RWPE2 (cell line): ENCODE measurements at regions not wholly inside any gene's neighbourhood (a gene's known extent, or its start where the extent isn't known, plus 50 kb on each side); places are given as distances from the start of the nearest gene placed in this dataset.
"Not testable (repeated sequence)": the region's sequence is repeated elsewhere in the genome, so short reads cannot be mapped to it uniquely, and the experiment has no call there.

Experiments used
- ATAC-seq: fragments of 200-7000 bp; cut with Tn5 transposase; 3 replicates; pipeline ENCODE4 v1.9.1; 2021; ENCODE audit warnings: low read depth
- DNase-seq: peaks from one replicate; pipeline ENCODE4 v3.0.0-alpha.2; 2020; ENCODE audit warnings: low spot score
- H3K27ac ChIP-seq: fragments of 450-650 bp; 2 replicates; pipeline ENCODE4 v1.5.1; 2017; ENCODE audit warnings: mild to moderate bottlenecking; ENCODE audit not compliant: poor library complexity, severe bottlenecking
- H3K27me3 ChIP-seq: fragments of 250-450 bp; sonication (Bioruptor Pico); 2 replicates; pipeline ENCODE4 v1.5.1; 2021; ENCODE audit warnings: mild to moderate bottlenecking, moderate library complexity; ENCODE audit not compliant: insufficient read depth, poor library complexity, severe bottlenecking
- H3K36me3 ChIP-seq: fragments of 250-450 bp; sonication (Bioruptor Pico); 2 replicates; pipeline ENCODE4 v1.5.1; 2020; ENCODE audit warnings: low read depth, mild to moderate bottlenecking, moderate library complexity
- H3K4me1 ChIP-seq: fragments of 250-450 bp; sonication (Bioruptor Pico); 2 replicates; pipeline ENCODE4 v1.5.1; 2021; ENCODE audit warnings: mild to moderate bottlenecking, moderate library complexity; ENCODE audit not compliant: insufficient read depth, poor library complexity, severe bottlenecking
- H3K4me3 ChIP-seq: fragments of 250-450 bp; sonication (Bioruptor Pico); 2 replicates; pipeline ENCODE4 v1.5.1; 2021; ENCODE audit warnings: mild to moderate bottlenecking, moderate library complexity; ENCODE audit not compliant: severe bottlenecking
- H3K9me3 ChIP-seq: fragments of 250-450 bp; sonication (Bioruptor Pico); 2 replicates; pipeline ENCODE4 v1.5.1; 2021; ENCODE audit warnings: mild to moderate bottlenecking, moderate library complexity; ENCODE audit not compliant: severe bottlenecking
- CTCF ChIP-seq: fragments of 450-650 bp; IDR thresholded peaks from one replicate; pipeline ENCODE4 v1.5.1; 2017; ENCODE audit warnings: mild to moderate bottlenecking, moderate library complexity; ENCODE audit not compliant: poor library complexity, severe bottlenecking

DNA sequence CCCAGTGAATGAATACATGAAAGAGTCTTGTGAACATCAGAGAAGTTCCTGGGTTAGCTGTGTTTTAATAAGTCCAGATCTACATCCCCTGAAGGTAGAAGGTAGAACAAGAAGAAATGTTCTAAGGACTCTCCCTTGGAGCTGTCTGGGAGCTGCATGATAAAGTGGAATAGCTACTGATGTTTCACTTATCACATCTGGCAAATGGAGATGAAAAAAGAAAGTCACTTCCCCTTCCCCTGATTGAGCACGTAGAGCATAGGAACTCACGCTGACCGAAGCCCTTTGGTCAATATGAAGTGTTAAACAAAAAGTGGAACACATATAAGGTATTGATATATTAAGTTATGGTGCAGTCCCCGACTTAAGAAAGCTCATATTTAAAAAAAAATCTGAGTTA is 53.2 kb upstream of the PARP1 start:
- Histone ChIP-seq H3K36me3 (no peaks in the 10 kb centered on the region), H3K9me3 (no peaks in the 10 kb centered on the region), H3K27me3 (no peaks in the 10 kb centered on the region), H3K4me3 (no peak overlapping the region), H3K4me1 (no peaks in the 10 kb centered on the region), H3K27ac (no peak overlapping the region)
- no peak for TF ChIP-seq CTCF
- DNase-seq (no peak), ATAC-seq (no peak)

- no peak overlapping the region for H3K27ac ChIP-seq
- H3K27me3 ChIP-seq, result no peaks in the 10 kb centered on the region
- DNase-seq (no peak), ATAC-seq (no peak)
- H3K9me3 ChIP-seq, result no peaks in the 10 kb centered on the region
- H3K36me3 ChIP-seq, result no peaks in the 10 kb centered on the region
- no peaks in the 10 kb centered on the region for H3K4me1 ChIP-seq
- no peak for TF ChIP-seq CTCF
- no peak overlapping the region for H3K4me3 ChIP-seq
Measured at GRCh38 chr1:226463925-226464586, 56.2 kb upstream of the PARP1 start.

DNA sequence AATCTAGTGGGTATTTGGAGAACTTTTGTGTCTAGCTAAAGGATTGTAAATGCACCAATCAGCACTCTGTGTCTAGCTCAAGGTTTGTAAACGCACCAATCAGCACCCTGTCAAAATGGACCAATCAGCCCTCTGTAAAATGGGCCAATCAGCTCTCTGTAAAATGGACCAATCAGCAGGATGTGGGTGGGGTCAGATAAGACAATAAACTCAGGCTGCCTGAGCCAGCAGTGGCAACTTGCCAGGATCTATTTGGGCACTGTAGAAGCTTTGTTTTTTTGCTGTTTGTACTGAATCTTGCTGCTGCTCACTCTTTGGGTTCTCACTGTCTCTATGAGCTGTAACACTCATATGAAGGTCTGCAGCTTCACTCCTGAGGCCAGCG is 56.7 kb upstream of the PARP1 start:
- not testable (repeated sequence) for H3K27ac ChIP-seq, H3K27me3 ChIP-seq, H3K9me3 ChIP-seq, DNase-seq, H3K36me3 ChIP-seq, H3K4me3 ChIP-seq, H3K4me1 ChIP-seq, ATAC-seq

DNA sequence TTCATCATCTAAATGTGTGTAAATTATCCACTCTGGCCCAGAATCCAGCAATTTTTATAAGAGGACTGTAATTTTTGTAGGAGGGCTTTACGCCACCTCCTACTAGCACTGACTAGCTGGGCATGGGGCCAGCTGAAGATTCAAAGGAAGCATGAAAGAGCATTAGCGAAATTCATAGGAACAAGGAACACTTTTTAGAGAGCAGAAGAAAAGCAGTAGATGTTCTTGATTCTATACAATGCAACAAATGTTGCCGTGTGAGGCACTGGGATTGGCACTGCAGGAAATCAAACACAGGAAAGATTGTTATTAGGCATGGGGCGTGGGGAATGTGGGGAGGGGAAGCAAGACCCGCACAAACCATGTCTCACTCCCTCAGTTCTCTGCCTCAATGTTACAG is 58.4 kb upstream of the PARP1 start:
- no peaks in the 10 kb centered on the region for H3K9me3 ChIP-seq
- no peaks in the 10 kb centered on the region for H3K27me3 ChIP-seq
- no peaks in the 10 kb centered on the region for H3K36me3 ChIP-seq
- H3K4me1 ChIP-seq, result no peaks in the 10 kb centered on the region
- H3K4me3 ChIP-seq, result no peak overlapping the region
- DNase-seq (no peak), ATAC-seq (no peak)
- H3K27ac ChIP-seq, result no peak overlapping the region
- TF ChIP-seq CTCF, result no peak

DNA sequence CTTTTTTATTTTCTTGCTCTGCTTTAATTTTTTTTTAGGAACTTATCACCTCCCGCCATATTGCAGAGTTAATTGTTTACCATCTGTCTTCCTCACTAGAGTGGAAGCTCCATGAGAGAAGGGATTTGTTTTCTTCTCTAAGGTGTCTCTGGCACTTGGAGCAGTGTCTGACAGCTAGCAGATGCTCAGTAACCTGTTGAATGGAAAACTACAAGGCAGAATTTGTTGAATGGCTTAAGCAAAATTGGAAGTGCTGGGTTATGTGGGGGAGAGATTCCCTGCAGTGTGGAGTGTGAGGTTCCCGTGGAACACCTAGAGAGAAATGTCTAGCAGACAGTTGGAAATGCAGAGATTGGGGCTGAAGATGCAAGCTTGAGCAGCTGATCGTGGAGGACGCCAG is 59.5 kb upstream of the PARP1 start:
- DNase-seq (no peak), ATAC-seq (no peak)
- H3K27ac ChIP-seq, result no peak overlapping the region
- H3K4me3 ChIP-seq, result no peak overlapping the region
- H3K27me3 ChIP-seq, result no peaks in the 10 kb centered on the region
- TF ChIP-seq CTCF, result no peak
- no peaks in the 10 kb centered on the region for H3K36me3 ChIP-seq
- no peaks in the 10 kb centered on the region for H3K4me1 ChIP-seq
- no peaks in the 10 kb centered on the region for H3K9me3 ChIP-seq
